IPS-NIHi7 (cell line): ENCODE measurements at regions not wholly inside any gene's neighbourhood (a gene's known extent, or its start where the extent isn't known, plus 50 kb on each side); places are given as distances from the start of the nearest gene placed in this dataset.
"Not testable (repeated sequence)": the region's sequence is repeated elsewhere in the genome, so short reads cannot be mapped to it uniquely, and the experiment has no call there.

ENCODE experiments used
- DNase-seq: peaks from one replicate; pipeline ENCODE4 v3.0.0; 2012; ENCODE audit warnings: mixed read lengths; ENCODE audit errors: extremely low spot score

GRCh38 chr9:31541721-31542281 is 842.6 kb upstream of the ACO1 start:
- DNase-seq, result no peak

GRCh38 chr9:31542384-31543055 is 841.9 kb upstream of the ACO1 start:
- peak; percentile 48 for DNase-seq

DNA sequence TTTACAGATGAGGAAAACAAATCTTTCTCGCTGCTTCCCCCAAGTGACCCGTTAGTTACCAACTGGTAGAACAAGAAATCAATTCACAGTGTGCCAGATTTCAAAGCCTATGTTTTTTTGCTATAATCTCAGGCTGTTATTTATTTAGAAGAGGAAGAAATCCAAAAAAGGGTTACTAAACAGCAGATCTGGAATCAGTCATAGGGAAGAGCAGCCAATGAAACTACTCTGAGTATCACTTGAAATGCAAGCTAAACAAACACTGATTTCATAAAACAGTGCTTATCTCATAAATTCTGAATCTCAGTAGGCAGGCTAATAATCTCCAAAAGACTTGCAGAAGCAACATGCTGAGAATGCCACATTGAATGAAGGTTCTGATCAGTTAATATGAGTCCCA is 829.5 kb upstream of the ACO1 start:
- no peak for DNase-seq

- no peak for DNase-seq
Observed at GRCh38 chr9:31556667-31557463, 827.6 kb upstream of the ACO1 start.

- DNase-seq, result not testable (repeated sequence)
Observed at GRCh38 chr9:31572190-31572589, 812.3 kb upstream of the ACO1 start.

DNA sequence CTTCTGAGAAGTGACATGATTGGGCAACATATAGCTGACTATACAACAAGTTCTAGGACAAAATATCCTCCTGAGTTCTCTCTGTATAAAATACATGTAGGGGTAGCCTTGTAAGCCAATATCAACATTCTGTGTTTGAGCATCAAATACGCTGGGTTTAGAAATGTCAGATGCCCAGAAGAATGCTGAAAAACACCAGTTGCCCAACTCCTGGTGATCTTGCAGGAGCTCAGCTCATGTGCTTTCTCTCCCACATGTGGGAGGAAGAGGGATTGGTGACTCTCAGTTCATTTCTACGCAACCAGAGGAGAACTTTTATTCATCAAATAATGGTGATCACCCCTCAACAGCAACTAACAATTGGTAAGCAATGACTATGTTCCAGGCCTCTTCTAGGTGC is 810.9 kb upstream of the ACO1 start:
- no peak for DNase-seq

- DNase-seq, result no peak
Observed at GRCh38 chr9:31574006-31574765, 810.3 kb upstream of the ACO1 start.

- DNase-seq, result no peak
Observed at GRCh38 chr9:31582071-31582470, 802.4 kb upstream of the ACO1 start.

DNA sequence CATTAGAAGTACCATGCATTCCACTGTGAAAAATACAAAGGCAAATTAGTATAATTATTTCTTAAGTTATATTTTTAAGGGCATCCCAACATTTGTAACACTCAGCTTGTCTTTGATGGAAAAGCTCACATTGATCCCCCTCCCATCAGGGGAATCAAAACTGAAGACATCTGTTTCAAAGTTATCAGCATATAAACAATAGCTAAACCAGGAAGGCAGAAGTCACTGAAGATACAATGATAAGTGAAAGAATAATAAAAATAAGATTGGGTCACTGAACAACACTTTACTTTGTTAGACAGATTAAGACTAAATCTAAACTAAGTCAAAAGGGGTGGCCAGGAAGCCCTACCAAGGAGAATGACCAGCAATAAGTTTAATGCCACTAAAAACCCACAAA is 801.9 kb upstream of the ACO1 start:
- DNase-seq, result no peak

DNA sequence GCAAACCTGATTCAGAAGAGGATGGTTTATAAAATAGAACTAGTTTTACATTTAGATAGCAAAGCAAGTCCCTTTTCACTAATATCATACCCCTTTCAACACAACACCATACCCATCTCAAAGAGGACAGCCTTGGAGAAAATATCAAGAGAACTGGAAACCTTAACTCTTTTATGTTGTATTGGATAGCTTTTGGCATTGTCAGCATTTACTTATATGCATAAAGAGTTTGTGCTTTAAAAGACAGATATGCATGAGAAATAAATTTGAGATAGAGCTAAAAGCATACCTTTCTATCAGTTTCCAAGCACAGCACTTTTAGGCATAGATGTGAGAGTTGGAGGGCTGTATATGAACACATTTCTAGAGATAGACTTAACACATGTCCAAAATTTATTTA is 799.3 kb upstream of the ACO1 start:
- no peak for DNase-seq

- no peak for DNase-seq
Observed at GRCh38 chr9:31587146-31587545, 797.3 kb upstream of the ACO1 start.

DNA sequence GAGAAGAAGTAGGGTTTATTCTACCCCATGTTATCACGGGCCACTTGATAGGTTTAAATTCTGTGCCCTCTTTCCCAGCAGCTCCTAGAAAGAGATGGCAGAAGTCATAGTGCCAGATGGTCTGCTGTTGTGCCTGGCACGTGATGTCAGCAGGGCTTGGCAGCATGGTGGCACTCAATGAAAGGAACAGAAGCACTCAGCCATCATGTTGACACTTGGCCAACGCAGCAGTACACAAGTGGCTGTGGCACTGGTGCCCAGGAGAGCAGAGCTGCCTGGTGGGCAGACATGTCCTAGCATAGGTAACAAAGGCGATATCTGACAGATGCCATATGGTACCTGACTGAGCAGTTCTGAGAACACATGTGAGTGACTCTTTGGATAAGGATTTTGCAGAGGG is 796.4 kb upstream of the ACO1 start:
- DNase-seq, result no peak

DNA sequence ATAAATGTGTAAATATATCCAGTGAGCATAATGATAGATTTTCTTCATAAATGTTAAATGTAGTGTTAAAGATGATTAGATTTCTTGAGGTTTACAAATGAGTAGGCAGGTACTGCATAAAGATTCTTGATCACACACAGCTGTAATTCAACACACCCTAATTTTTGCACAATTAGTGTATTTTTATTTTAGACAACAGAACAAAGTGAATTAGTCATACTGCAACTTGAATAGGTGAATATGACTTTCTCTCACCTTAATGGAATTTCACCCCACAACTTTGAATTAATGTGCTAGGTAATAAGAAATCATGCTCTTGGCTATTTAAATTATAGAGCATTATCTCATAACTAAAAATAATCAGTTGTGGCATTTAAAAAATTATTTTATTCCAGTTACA is 795.7 kb upstream of the ACO1 start:
- DNase-seq, result no peak

GRCh38 chr9:31590091-31590490 is 794.4 kb upstream of the ACO1 start:
- DNase-seq, result no peak

DNA sequence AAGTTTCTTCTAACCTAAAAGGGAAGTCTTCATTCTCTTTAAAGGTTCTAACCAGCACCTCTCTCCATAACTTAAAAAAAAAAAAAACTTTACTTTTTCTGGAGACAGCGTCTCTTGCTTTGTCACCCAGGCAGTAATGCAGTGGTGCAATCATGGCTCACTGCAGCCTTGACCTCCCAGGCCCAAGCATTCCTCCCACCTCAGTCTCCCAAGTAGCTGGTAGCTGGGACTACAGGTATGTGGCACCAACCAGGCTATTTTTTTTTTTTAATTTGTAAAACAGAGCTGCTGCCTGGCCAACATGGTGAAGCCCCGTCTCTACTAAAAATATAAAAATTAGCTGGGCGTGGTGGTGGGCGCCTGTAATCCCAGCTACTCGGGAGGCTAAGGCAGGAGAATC is 787.4 kb upstream of the ACO1 start:
- not testable (repeated sequence) for DNase-seq

GRCh38 chr9:31597977-31598376 is 786.5 kb upstream of the ACO1 start:
- no peak for DNase-seq

- DNase-seq, result no peak
Observed at GRCh38 chr9:31601666-31602065, 782.8 kb upstream of the ACO1 start.

GRCh38 chr9:31604531-31604930 is 779.9 kb upstream of the ACO1 start:
- DNase-seq, result no peak

DNA sequence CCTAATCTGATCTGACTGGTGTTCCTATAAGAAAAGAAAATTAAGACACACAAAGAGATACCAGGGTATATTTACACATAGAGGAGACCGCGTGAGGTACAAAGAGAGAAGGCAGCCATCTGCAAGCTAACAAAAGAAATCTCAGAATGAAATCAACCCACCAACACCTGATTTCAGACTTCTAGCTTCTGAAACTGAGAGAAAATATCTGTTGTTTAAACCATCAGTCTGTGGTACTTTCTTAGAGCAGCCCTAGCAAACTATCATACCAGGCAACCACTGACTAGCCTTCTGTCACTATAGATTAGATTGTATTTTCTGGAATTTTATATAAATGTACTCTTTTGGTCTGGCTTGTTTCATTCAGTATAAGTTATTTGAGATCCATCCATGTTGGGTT is 779.3 kb upstream of the ACO1 start:
- DNase-seq, result no peak

DNA sequence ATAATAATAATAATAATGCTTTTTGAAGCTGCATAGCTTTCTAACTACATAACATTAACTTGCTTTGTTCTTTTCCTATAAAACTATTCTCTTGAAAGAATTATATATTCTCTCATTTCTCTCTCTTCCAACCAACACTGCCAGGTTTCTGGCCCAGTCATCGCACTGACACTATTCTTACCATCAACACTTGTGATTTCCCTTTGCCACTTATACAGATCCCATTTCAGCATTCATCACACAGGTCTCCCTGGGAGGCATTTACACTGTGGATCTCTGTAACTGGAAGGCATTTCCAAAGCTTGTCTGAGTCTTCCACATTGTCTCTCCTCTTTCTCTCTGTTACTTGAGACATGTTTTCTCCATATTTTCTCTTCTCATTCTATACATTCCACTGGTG is 777.8 kb upstream of the ACO1 start:
- no peak for DNase-seq

GRCh38 chr9:31608416-31608815 is 776.0 kb upstream of the ACO1 start:
- no peak for DNase-seq

- no peak for DNase-seq
Observed at GRCh38 chr9:31608881-31609280, 775.6 kb upstream of the ACO1 start.
